ENCODE measurements at regions not wholly inside any gene's neighbourhood (a gene's known extent, or its start where the extent isn't known, plus 50 kb on each side); places are given as distances from the start of the nearest gene placed in this dataset.

- H3K4me3 ChIP-seq (ENCODE audit: control insufficient read depth, low read depth, low read length) = no peak overlapping the region
- no peak for DNase-seq (ENCODE audit: low read depth)
- no peak for TF ChIP-seq CTCF (IDR thresholded peaks at IDR 0.05; ENCODE audit: control insufficient read depth, insufficient read depth, low read depth, low read length, missing control alignments)
Observed at GRCh38 chr1:5734996-5735395, 257.2 kb downstream of the NPHP4 start.

GRCh38 chr1:5734414-5734813 is 257.8 kb downstream of the NPHP4 start:
- H3K4me3 ChIP-seq (ENCODE audit: control insufficient read depth, low read depth, low read length) = no peak overlapping the region
- no peak for TF ChIP-seq CTCF (IDR thresholded peaks at IDR 0.05; ENCODE audit: control insufficient read depth, insufficient read depth, low read depth, low read length, missing control alignments)
- no peak for DNase-seq (ENCODE audit: low read depth)

GRCh38 chr1:5733596-5733995 is 258.6 kb downstream of the NPHP4 start:
- DNase-seq (ENCODE audit: low read depth) = no peak
- no peak overlapping the region for H3K4me3 ChIP-seq (ENCODE audit: control insufficient read depth, low read depth, low read length)
- no peak for TF ChIP-seq CTCF (IDR thresholded peaks at IDR 0.05; ENCODE audit: control insufficient read depth, insufficient read depth, low read depth, low read length, missing control alignments)

- no peak for TF ChIP-seq CTCF (IDR thresholded peaks at IDR 0.05; ENCODE audit: control insufficient read depth, insufficient read depth, low read depth, low read length, missing control alignments)
- H3K4me3 ChIP-seq (ENCODE audit: control insufficient read depth, low read depth, low read length) = no peak overlapping the region
- DNase-seq (ENCODE audit: low read depth) = no peak
Observed at GRCh38 chr1:5731110-5731423, 261.2 kb downstream of the NPHP4 start.

- no peak for TF ChIP-seq CTCF (IDR thresholded peaks at IDR 0.05; ENCODE audit: control insufficient read depth, insufficient read depth, low read depth, low read length, missing control alignments)
- no peak for DNase-seq (ENCODE audit: low read depth)
- no peak overlapping the region for H3K4me3 ChIP-seq (ENCODE audit: control insufficient read depth, low read depth, low read length)
Observed at GRCh38 chr1:5730272-5731109, 261.7 kb downstream of the NPHP4 start.

GRCh38 chr1:5729636-5730145 is 262.5 kb downstream of the NPHP4 start:
- DNase-seq (ENCODE audit: low read depth) = no peak

More at GRCh38 chr1:5729636-5730145, 262.5 kb downstream of the NPHP4 start:
- TF ChIP-seq CTCF (IDR thresholded peaks at IDR 0.05; ENCODE audit: control insufficient read depth, insufficient read depth, low read depth, low read length, missing control alignments) = no peak
- no peak overlapping the region for H3K4me3 ChIP-seq (ENCODE audit: control insufficient read depth, low read depth, low read length)
